ENCODE measurements at regions not wholly inside any gene's neighbourhood (a gene's known extent, or its start where the extent isn't known, plus 50 kb on each side); places are given as distances from the start of the nearest gene placed in this dataset.
A peak's percentile ranks its signal among the peaks of the same experiment; 100 is the strongest.
"Not testable (repeated sequence)": the region's sequence is repeated elsewhere in the genome, so short reads cannot be mapped to it uniquely, and the experiment has no call there.

DNA sequence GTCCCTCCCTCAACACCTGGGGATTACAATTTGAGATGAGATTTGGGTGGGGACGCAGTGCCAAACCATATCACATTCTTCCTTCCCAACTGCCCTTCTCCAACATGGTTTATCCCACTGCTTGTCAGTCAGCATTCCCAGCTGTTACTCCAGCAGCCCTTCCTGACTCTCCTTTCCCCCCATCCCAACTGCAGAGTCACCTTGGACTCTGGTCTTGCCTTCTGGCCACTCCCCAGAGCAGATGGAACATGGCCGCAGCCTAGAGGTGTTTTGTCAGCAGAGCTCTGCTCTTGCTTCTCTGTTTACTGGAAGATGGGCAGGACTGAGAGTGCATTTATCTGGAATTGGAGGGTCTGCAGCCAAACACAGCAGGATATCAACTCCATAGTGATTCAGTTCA lies 51.2 kb upstream of the MEX3C start:
- DNase-seq, result no peak

DNA sequence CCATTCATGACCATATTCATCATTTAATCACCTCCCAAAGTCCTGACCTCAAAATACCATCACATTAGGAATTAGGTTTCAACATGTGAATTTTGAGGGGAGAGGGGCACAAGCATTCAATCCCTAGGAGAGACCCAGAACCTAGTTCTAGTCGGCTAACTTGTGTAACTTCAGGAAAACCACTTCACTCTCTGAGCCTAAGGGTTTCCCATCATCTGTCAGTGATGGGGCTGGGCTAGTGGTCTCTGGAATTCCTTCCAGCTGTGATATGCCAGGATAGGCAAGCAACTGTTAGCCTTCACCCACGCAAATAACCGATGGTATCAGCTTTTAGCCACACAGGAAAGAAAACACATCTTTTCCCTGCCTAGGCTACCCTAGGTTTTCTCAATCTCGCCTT lies 52.5 kb upstream of the MEX3C start:
- DNase-seq, result no peak

- no peak for DNase-seq
Measured at GRCh38 chr18:51250458-51251024, 53.1 kb upstream of the MEX3C start.

DNA sequence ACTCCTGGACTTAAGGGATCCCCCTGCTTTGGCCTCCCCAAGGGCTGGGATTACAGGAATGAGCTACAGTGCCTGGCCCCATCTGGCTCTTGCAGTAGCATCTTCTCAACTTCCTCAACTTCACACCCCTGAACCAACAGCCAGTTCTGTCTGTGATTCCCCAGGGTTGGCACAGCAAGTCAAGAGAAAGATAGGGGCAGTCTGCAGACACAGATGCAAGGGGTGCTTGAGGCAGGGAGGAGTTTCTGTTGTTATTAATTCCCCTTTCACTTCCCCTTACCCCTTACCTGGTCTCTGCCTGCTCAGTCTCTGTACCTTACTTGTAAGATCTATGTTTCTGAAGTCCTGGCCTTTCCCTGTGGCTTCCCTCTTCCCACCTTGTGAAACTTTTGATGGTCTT lies 54.1 kb upstream of the MEX3C start:
- DNase-seq, result no peak

GRCh38 chr18:51253476-51253875 lies 56.0 kb upstream of the MEX3C start:
- DNase-seq, result no peak

DNA sequence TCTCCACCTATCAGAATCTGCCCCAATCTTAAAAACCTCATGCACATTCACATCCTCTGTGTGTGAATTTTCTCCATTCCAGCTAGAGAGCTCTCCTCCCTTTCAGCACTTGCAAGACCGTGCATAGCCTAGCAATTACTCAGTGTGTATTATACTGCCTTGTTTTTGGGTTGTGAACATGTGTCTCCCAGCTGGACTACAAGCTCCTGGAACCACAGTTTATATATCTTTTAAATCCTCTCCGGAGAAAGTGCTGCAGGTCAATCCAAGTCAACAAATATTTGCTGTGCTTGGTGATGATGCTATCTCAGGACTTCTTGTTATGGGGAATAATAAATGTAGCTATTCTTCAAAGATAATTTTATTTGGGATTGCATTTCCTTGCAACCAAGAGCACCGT lies 58.2 kb upstream of the MEX3C start:
- DNase-seq, result no peak

DNA sequence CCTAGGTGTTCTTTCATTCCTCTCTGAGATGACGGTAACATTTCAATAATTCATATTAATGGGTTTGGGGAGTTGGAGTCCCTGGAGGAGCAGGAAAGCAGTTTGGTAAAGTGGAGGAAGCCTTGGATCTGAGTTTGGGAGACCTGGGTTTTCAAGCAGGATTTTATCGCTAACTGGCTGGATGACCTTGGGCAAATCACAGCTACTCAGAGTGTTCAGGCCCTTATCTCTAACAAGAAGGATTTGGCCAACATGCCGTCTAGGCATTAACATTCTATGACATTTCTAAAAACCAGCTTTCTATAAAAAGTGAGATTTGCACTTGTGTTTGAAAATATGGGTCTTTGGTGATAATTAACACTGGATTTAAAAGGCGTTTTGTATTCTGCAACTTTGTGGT lies 59.7 kb upstream of the MEX3C start:
- DNase-seq, result no peak

DNA sequence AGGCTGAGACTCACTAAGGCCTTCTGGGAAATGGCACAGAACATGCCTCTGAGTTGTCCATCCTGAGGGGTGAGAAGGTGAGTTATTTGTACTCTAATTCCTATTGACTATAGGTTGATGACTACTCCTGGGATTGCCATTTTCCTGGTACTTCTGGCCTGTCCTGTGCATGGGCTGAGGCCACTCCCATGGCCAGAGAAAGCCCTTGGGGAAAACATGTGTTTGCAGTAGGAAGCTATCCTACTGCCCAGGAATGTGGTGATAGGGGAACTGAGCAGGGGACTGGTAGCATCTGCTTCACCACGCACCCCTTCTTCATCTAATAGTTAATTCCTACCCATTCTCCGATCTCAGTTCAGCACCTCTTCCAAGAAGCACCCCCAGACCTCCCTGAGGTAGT lies 62.6 kb upstream of the MEX3C start:
- DNase-seq, result no peak

GRCh38 chr18:51266077-51266476 lies 68.6 kb upstream of the MEX3C start:
- not testable (repeated sequence) for DNase-seq

GRCh38 chr18:51266773-51267172 lies 69.3 kb upstream of the MEX3C start:
- no peak for DNase-seq

DNA sequence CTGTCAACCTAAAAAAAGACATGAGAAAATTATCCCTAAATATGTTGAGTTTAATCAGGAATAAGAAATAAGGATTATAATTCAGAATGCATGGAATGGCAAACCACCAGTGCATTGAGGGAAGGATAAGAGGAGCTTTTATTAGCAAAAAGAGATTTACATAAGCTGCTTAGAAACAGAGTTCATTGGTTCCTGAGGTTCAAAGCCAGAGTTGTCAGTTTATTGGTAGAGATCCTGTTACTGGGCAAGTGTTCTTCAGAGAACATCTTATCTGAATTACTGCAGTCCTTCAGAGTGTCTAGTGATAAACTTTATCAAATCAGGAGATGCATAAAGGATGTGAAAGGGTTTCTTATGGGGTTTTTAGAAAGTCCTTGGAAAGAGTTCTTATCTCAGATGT lies 76.0 kb upstream of the MEX3C start:
- no peak for DNase-seq

DNA sequence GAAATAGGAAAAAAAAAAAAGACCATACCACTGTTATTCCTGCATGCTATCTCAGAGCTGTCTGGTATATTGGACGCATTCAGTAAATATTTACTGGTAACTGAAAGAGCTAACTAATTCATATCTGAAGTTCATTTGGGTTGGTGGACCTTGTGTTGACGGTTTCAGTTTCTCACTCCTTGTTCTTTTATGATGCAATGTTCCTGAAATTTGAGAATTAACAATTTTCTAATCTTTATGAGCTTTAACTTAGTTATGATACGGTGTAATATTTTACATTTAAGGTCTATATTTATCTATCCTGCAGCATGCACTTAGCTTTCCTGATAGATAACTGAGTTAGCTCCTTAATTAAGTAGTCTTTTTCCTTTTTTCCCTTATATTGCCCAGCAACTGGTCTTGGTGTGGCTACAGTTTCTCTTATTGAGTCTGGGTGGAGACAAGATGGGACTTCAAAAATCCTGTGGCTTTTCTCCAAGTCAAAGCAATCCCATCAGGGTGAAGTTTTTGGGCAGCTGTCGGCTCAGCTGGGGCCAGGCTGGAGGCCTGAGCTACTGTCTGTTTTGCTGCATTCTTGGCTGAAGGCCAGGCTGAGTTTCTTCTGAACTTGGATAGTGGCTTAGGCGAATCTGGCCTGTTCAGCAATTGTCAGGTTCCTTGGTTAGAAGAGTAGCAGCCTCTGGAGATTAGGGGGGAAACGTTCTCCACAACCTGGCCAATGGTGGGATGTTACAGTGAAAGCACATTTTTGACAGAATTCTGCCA lies 78.4 kb upstream of the MEX3C start:
- peak; percentile 49 for DNase-seq

DNA sequence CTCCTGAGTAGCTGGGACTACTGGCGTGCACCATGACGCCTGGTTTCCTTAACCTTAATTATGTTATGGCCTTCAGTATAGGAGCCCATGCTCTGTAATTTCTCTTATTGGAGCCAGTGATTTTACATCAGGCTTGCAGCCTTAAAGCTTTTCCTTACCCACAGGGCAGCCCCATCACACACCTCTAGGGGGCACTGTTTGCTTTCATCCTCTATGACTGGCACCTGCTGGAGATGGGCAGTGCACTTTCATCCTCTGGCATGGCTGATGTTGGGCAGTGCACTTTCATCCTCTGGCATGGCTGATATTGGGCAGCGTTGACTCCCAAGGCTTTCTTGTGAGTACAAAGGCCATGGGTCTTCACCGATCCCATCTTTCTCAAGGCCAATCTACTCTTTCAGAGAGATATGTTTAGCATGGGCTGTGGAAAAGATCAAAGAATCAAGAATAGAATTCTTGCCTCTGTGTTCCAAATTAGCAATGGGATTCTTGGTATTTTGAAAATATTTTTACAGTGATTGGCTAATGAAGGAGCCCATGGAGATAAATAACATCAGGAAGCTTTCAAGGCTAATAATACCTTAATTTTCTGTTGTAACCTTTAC lies 80.7 kb upstream of the MEX3C start:
- DNase-seq, result peak; percentile 40

- DNase-seq, result no peak
Measured at GRCh38 chr18:51279367-51279984, 82.0 kb upstream of the MEX3C start.

GRCh38 chr18:51287818-51288508 lies 90.5 kb upstream of the MEX3C start:
- DNase-seq, result no peak

DNA sequence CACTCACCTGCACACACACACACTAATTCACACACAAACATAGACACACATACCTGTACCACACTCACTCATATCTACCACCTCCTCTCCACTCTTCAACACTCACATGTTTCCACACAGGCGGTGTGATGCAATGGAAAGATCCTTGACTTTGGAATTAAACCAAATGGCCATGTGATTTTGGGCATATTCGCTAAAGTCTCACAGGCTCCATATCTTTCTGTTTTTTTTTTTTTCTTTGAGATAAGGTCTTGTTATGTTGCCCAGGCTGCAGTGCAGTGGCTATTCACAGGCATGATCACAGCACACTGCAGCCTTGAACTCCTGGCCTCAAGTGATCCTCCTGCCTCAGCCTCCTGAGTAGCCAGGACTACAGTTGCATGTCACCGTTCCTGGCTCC lies 91.1 kb upstream of the MEX3C start:
- no peak for DNase-seq

DNA sequence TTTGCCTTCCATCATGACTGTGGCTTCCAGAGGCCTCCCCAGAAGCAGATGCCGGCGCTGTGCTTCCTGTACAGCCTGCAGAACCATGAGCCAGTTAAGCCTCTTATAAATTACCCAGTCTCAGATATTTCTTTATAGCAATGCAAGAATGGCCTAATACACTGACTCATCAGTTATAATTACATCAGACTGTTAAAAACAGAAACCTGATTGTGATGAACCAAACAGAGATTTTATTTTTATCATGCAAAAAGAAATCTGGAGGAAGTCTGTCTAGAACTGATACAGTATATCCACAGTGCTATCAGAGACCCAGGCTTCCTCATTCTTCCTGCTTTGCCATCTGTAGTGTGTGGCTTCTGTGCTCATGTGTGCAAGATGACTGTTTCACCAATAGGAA lies 93.4 kb upstream of the MEX3C start:
- no peak for DNase-seq

DNA sequence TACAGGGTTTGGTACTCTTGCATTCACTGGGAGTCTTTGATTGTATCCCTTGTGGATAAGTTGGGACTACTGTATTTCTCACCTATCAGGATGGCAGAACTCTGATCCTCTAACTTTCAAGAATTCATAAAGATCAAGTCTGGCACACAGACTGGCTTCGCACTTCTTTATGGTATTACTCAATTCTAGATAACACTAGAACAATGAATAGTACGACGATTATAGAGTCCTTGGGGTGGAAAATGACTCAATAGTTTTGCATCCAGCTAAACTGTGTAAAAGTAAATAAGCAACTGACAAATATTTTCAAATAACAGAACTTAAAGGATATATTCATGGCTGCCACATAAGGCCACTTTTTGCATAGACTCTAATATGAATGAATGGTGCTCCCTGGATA lies 103.4 kb upstream of the MEX3C start:
- DNase-seq, result no peak

DNA sequence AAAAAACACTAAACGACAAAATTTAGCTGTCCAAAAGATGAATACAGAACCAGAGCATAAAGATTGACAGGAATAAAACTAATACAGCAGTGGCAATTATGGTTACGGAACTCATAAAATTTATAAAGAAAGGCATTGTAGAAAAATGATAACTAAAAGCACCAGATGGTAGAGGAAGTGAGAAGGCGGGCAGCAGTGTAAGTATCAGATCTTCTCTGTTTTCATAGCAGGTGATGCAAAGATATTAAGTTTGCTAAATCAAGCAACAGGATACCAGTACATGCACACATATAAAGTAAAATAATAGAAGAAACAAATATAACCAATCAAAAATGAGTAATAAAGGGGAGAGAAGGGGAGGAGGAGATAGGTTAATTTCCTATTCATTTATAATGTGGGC lies 103.9 kb upstream of the MEX3C start:
- DNase-seq, result no peak

GRCh38 chr18:51316677-51317076 lies 119.2 kb upstream of the MEX3C start:
- DNase-seq, result no peak

DNA sequence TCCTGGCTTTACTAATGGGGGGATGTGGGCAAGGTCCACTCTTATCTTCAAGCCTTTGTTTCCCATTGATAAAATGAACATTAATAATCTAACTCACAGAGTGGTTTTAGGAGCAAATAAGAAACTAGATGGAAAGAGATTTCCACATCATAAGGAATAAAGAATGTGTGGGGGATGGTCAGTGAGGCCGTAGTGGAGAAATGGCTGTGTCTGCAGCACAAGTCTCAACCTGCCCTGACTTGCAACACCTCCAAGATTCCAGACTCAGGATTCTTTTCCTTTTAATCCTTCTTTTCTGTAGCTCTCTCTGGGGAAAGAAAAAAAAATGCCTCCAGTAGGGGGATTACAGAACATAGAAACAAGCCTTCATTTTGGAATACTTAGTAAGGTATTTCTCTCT lies 124.2 kb upstream of the MEX3C start:
- DNase-seq, result no peak

DNA sequence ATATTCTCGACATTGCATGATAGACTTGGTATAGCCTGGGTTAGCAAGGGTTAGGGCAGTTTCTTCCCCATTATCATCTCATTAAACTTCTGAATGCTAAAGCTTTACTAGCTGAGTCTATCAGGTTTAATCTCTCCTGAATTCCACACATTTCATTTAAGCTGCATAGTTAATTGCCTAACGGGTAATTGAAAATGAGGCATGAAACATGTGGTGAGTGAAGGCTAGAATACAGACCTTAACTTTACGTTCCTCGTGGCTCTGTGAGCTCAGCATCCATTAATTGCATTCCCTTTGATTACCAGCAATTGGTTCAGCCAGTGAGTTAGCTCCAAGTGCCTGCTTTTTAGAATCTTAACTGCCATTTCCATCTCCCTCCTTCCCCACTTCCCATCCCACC lies 126.5 kb upstream of the MEX3C start:
- no peak for DNase-seq

DNA sequence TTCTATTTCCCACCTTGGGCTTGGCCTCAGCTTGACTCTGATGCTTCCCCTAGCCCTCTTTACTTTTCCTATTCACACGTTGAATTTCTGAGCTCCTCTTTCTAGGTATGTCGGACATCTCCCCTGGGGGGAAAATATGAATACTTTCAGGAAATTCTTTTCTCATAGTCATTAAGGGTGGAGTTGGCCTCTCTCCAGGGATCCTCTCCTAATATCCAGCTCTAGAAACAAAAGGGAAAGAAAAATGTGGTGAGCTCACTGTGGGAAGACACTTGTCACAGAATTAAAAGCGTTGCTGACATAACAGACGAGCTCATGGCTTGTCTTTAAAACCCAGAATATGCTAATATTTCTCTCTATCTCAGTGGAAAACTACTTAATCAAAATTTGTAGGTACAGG lies 132.7 kb upstream of the MEX3C start:
- DNase-seq, result peak; percentile 88
